WTC11 (cell line): ENCODE measurements at regions not wholly inside any gene's neighbourhood (a gene's known extent, or its start where the extent isn't known, plus 50 kb on each side); places are given as distances from the start of the nearest gene placed in this dataset.

Experiments used
- ATAC-seq: fragments of 200-7000 bp; cut with Tn5 transposase; 2 replicates; pipeline ENCODE4 v1.10.0; 2021; ENCODE audit warnings: mild to moderate bottlenecking, moderate library complexity
- CTCF ChIA-PET: fragments of 300-600 bp; sonication (Branson Sonifier 250); formaldehyde crosslinking; loops from one replicate; lab custom pipeline; 2021; ENCODE audit warnings: antibody characterized with exemption; lab: Charles Lee
- POLR2A ChIA-PET: fragments of 350-600 bp; sonication (Branson Sonifier 250); formaldehyde crosslinking; loops from one replicate; lab custom pipeline; 2021; ENCODE audit warnings: antibody characterized with exemption; lab: Charles Lee
- DNase-seq: peaks from one replicate; pipeline ENCODE4 v3.0.0; 2021; ENCODE audit warnings: low spot score
- H3K27ac Mint-ChIP-seq: 2 replicates; pipeline ENCODE4 v1.8.0; 2021; ENCODE audit warnings: mixed read lengths
- H3K27me3 Mint-ChIP-seq: 2 replicates; pipeline ENCODE4 v1.8.0; 2021; ENCODE audit warnings: low read depth, mild to moderate bottlenecking, moderate library complexity, mixed read lengths
- H3K36me3 Mint-ChIP-seq: 2 replicates; pipeline ENCODE4 v1.8.0; 2021; ENCODE audit warnings: mixed read lengths
- H3K4me1 Mint-ChIP-seq: 2 replicates; pipeline ENCODE4 v1.8.0; 2022; ENCODE audit warnings: mixed read lengths
- H3K4me3 Mint-ChIP-seq: 2 replicates; pipeline ENCODE4 v1.8.0; 2021; ENCODE audit warnings: mild to moderate bottlenecking, moderate library complexity, mixed read lengths
- H3K9me3 Mint-ChIP-seq: 2 replicates; pipeline ENCODE4 v1.8.0; 2021; ENCODE audit warnings: mixed read lengths
- AFF4 ChIP-seq: sonication (generic); formaldehyde crosslinking; IDR thresholded peaks from 2 replicates; pipeline ENCODE4 v1.8.1; 2023; ENCODE audit warnings: mild to moderate bottlenecking, missing genetic modification reagents, borderline replicate concordance
- E2F1 ChIP-seq: sonication (generic); formaldehyde crosslinking; IDR thresholded peaks from 2 replicates; pipeline ENCODE4 v1.8.0; 2022; ENCODE audit warnings: mild to moderate bottlenecking, missing genetic modification reagents
- ELF4 ChIP-seq: sonication (generic); formaldehyde crosslinking; IDR thresholded peaks from 2 replicates; pipeline ENCODE4 v1.8.1; 2022; ENCODE audit warnings: low read depth, mild to moderate bottlenecking, moderate library complexity, missing genetic modification reagents
- ESRRA ChIP-seq: sonication (generic); formaldehyde crosslinking; IDR thresholded peaks from 2 replicates; pipeline ENCODE4 v1.8.1; 2022; ENCODE audit warnings: mild to moderate bottlenecking, missing genetic modification reagents, borderline replicate concordance
- JAZF1 ChIP-seq: fragments of 250-450 bp; sonication (Bioruptor Pico); IDR thresholded peaks from 2 replicates; pipeline ENCODE4 v1.9.0; 2021; ENCODE audit warnings: moderate library complexity, mild to moderate bottlenecking, inconsistent platforms
- MXD4 ChIP-seq: fragments of 250-450 bp; sonication (Bioruptor Pico); IDR thresholded peaks from 2 replicates; pipeline ENCODE4 v1.8.0; 2021; ENCODE audit warnings: mild to moderate bottlenecking, moderate library complexity, borderline replicate concordance
- NFATC4 ChIP-seq: fragments of 250-450 bp; sonication (Bioruptor Pico); IDR thresholded peaks from 2 replicates; pipeline ENCODE4 v1.9.0; 2021; ENCODE audit warnings: mild to moderate bottlenecking
- NR1H2 ChIP-seq: sonication (generic); formaldehyde crosslinking; IDR thresholded peaks from 2 replicates; pipeline ENCODE4 v1.9.0; 2021; ENCODE audit warnings: mild to moderate bottlenecking, moderate library complexity, missing genetic modification reagents
- PREB ChIP-seq: sonication (generic); formaldehyde crosslinking; IDR thresholded peaks from 2 replicates; pipeline ENCODE4 v1.8.1; 2022; ENCODE audit warnings: mild to moderate bottlenecking, missing genetic modification reagents, moderate library complexity, borderline replicate concordance
- RELA ChIP-seq: sonication (generic); formaldehyde crosslinking; IDR thresholded peaks from 2 replicates; pipeline ENCODE4 v1.8.1; 2022; ENCODE audit warnings: missing genetic modification reagents, mild to moderate bottlenecking, borderline replicate concordance
- RORB ChIP-seq: fragments of 250-450 bp; sonication (Bioruptor Pico); IDR thresholded peaks from 2 replicates; pipeline ENCODE4 v1.9.0; 2021; ENCODE audit warnings: mild to moderate bottlenecking
- SOX15 ChIP-seq: fragments of 250-450 bp; sonication (Bioruptor Pico); IDR thresholded peaks from 2 replicates; pipeline ENCODE4 v1.9.0; 2021; ENCODE audit warnings: mild to moderate bottlenecking
- ZNF219 ChIP-seq: sonication (generic); formaldehyde crosslinking; IDR thresholded peaks from 2 replicates; pipeline ENCODE4 v1.8.0; 2023; ENCODE audit warnings: missing genetic modification reagents, mild to moderate bottlenecking, borderline replicate concordance
- ZNF263 ChIP-seq: sonication (generic); formaldehyde crosslinking; IDR thresholded peaks from 2 replicates; pipeline ENCODE4 v1.8.1; 2022; ENCODE audit warnings: low read depth, mild to moderate bottlenecking, moderate library complexity, missing genetic modification reagents
- ZNF396 ChIP-seq: fragments of 250-450 bp; sonication (Bioruptor Pico); IDR thresholded peaks from 2 replicates; pipeline ENCODE4 v1.8.0; 2021; ENCODE audit warnings: mild to moderate bottlenecking, moderate library complexity, borderline replicate concordance
- ZNF416 ChIP-seq: fragments of 250-450 bp; sonication (Bioruptor Pico); IDR thresholded peaks from 2 replicates; pipeline ENCODE4 v1.9.0; 2021; ENCODE audit warnings: mild to moderate bottlenecking, inconsistent platforms
- ZNF423 ChIP-seq: fragments of 250-450 bp; sonication (Bioruptor Pico); IDR thresholded peaks from 2 replicates; pipeline ENCODE4 v2.1.2; 2022; ENCODE audit warnings: mild to moderate bottlenecking, moderate library complexity
- ZNF671 ChIP-seq: fragments of 250-450 bp; sonication (Bioruptor Pico); IDR thresholded peaks from 2 replicates; pipeline ENCODE4 v1.8.0; 2021; ENCODE audit warnings: mild to moderate bottlenecking
- ZSCAN18 ChIP-seq: fragments of 250-450 bp; sonication (Bioruptor Pico); IDR thresholded peaks from 2 replicates; pipeline ENCODE4 v2.1.2; 2022; ENCODE audit warnings: mild to moderate bottlenecking, moderate library complexity
- TF ChIP-seq, protein P1 (sequence below): sonication (generic); formaldehyde crosslinking; IDR thresholded peaks from 2 replicates; pipeline ENCODE4 v1.8.1; 2023; ENCODE audit warnings: mild to moderate bottlenecking, missing genetic modification reagents, moderate library complexity
- TF ChIP-seq, protein P2 (sequence below): sonication (generic); formaldehyde crosslinking; IDR thresholded peaks from 2 replicates; pipeline ENCODE4 v1.8.0; 2022; ENCODE audit warnings: mild to moderate bottlenecking, missing genetic modification reagents

DNA sequence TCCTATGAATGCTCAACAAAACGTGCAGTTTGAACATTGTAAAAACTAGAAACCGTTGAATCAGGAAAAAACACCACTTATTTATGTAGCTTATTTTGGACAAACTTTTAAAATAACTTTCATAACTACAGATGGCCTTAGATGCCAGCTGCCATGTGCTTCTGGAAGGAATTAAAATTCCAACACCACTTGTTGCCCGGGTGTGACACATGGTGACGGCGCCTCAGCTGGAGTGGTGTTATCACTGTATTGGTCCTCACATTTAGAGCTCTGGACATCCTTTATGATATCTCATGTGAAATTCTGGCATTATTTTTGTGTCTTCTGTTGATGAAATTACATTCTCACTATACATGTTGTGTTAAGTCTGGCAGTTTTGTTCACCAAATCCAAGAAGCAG lies 211.0 kb downstream of the IPO8 start (continued):
- TF ChIP-seq, protein P1, sequence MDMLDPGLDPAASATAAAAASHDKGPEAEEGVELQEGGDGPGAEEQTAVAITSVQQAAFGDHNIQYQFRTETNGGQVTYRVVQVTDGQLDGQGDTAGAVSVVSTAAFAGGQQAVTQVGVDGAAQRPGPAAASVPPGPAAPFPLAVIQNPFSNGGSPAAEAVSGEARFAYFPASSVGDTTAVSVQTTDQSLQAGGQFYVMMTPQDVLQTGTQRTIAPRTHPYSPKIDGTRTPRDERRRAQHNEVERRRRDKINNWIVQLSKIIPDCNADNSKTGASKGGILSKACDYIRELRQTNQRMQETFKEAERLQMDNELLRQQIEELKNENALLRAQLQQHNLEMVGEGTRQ (CRISPR knock-in tag), result no peak

- TF ChIP-seq ZNF263 (CRISPR knock-in tag) (no peak), AFF4 (no peak), JAZF1 (CRISPR knock-in tag) (no peak), ZSCAN18 (no peak), RELA (no peak), MXD4 (CRISPR knock-in tag) (no peak), ZNF671 (CRISPR knock-in tag) (no peak), NR1H2 (CRISPR knock-in tag) (no peak), ZNF396 (no peak), ZNF416 (CRISPR knock-in tag) (no peak), ZNF423 (no peak)
- TF ChIP-seq, protein P1 (CRISPR knock-in tag), result no peak
- TF ChIP-seq, protein P2, sequence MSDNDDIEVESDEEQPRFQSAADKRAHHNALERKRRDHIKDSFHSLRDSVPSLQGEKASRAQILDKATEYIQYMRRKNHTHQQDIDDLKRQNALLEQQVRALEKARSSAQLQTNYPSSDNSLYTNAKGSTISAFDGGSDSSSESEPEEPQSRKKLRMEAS (CRISPR knock-in tag), result no peak
- Mint-ChIP-seq H3K27ac (no peak overlapping the region), H3K27me3 (no peaks in the 10 kb centered on the region), H3K9me3 (peaks cover 12% of the 10 kb centered on the region), H3K4me1 (peaks cover 12% of the 10 kb centered on the region), H3K36me3 (no peaks in the 10 kb centered on the region), H3K4me3 (no peak overlapping the region)
- CTCF ChIA-PET, result no interaction called here
- POLR2A ChIA-PET, result no interaction called here
- no peak for DNase-seq
- no peak for ATAC-seq
Measured at GRCh38 chr12:30482650-30483049, 213.0 kb downstream of the IPO8 start.

DNA sequence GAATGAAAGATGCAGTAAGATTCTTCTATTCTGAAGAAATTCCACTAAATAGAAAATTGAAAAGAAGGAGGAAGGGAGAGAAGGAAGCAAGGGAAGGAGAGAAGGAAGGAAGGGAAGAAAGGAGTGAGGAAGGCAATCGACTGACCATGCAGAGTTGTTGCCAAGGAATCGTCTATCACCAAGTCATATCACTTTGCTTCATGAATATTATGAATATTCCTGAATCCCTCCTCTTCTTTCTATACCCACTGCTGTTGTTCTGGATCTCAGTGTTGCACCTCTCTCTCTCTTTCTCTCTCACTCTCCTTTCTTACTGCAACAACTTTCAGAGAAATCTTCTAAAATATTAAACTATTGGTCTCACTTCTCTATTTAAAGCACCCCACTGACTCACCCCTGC lies 222.4 kb downstream of the IPO8 start:
- TF ChIP-seq, protein P1 (CRISPR knock-in tag), result no peak
- TF ChIP-seq SOX15 (CRISPR knock-in tag), result no peak
- TF ChIP-seq E2F1 (CRISPR knock-in tag), result no peak
- no peak for TF ChIP-seq ZNF219
- TF ChIP-seq RORB (CRISPR knock-in tag), result no peak
- TF ChIP-seq MXD4 (CRISPR knock-in tag), result no peak
- no peak for TF ChIP-seq ELF4 (CRISPR knock-in tag)
- no peak for TF ChIP-seq PREB (CRISPR knock-in tag)
- TF ChIP-seq ESRRA (CRISPR knock-in tag), result no peak
- no peak for TF ChIP-seq ZNF396
- TF ChIP-seq NFATC4 (CRISPR knock-in tag), result no peak
- peaks cover 24% of the 10 kb centered on the region for H3K36me3 Mint-ChIP-seq
- H3K27ac Mint-ChIP-seq, result no peak overlapping the region
- CTCF ChIA-PET, result no interaction called here
- ATAC-seq (no peak), DNase-seq (no peak)
- POLR2A ChIA-PET, result no interaction called here
- H3K27me3 Mint-ChIP-seq, result no peaks in the 10 kb centered on the region; the same call in 1 of the 2 replicates
- H3K9me3 Mint-ChIP-seq, result peaks cover 33% of the 10 kb centered on the region
- H3K4me1 Mint-ChIP-seq, result peaks cover 10% of the 10 kb centered on the region; the same call in 1 of the 2 replicates
- no peak overlapping the region for H3K4me3 Mint-ChIP-seq
